Astrocyte of the cerebellum (primary cell): ENCODE measurements at regions not wholly inside any gene's neighbourhood (a gene's known extent, or its start where the extent isn't known, plus 50 kb on each side); places are given as distances from the start of the nearest gene placed in this dataset.
"Not testable (repeated sequence)": the region's sequence is repeated elsewhere in the genome, so short reads cannot be mapped to it uniquely, and the experiment has no call there.

Experiments used
- DNase-seq: peaks from one replicate; pipeline ENCODE4 v3.0.0-alpha.2; 2011; ENCODE audit warnings: low read depth
- H3K4me3 ChIP-seq: 2 replicates; pipeline ENCODE4 v1.5.1; 2011; ENCODE audit warnings: mild to moderate bottlenecking, low read depth, low read length, moderate library complexity
- CTCF ChIP-seq: IDR thresholded peaks from 2 replicates; pipeline ENCODE4 v1.5.1; 2012; ENCODE audit warnings: low read length, low read depth, moderate library complexity, mild to moderate bottlenecking; ENCODE audit errors: missing control alignments
- in situ Hi-C: cut with HindIII; loops from 2 replicates; pipeline ENCODE4 v1.10.0; 2017; ENCODE audit warnings: low sequenced_read_pairs

- in situ Hi-C loops, result no loop called here
- TF ChIP-seq CTCF, result no peak
- H3K4me3 ChIP-seq, result no peak overlapping the region
- no peak for DNase-seq
These were observed 64.4 kb upstream of the RPL38 start for GRCh38 chr17:74139120-74139519.

GRCh38 chr17:74140282-74140681 lies 63.2 kb upstream of the RPL38 start:
- DNase-seq, result no peak
- TF ChIP-seq CTCF, result no peak
- in situ Hi-C loops, result no loop called here
- no peak overlapping the region for H3K4me3 ChIP-seq

- in situ Hi-C loops, result no loop called here
- DNase-seq, result no peak
- no peak for TF ChIP-seq CTCF
- no peak overlapping the region for H3K4me3 ChIP-seq
These were observed 61.9 kb upstream of the RPL38 start for GRCh38 chr17:74141612-74142011.

GRCh38 chr17:74143318-74143717 lies 60.2 kb upstream of the RPL38 start:
- H3K4me3 ChIP-seq, DNase-seq, in situ Hi-C loops: not testable (repeated sequence)

GRCh38 chr17:74145756-74146155 lies 57.7 kb upstream of the RPL38 start:
- H3K4me3 ChIP-seq, result no peak overlapping the region
- in situ Hi-C loops, result no loop called here
- no peak for TF ChIP-seq CTCF
- no peak for DNase-seq

- DNase-seq, result no peak
- no peak for TF ChIP-seq CTCF
- H3K4me3 ChIP-seq, result no peak overlapping the region
- in situ Hi-C loops, result no loop called here
These were observed 57.3 kb upstream of the RPL38 start for GRCh38 chr17:74146196-74146595.

- H3K4me3 ChIP-seq, result no peak overlapping the region
- in situ Hi-C loops, result no loop called here
- no peak for TF ChIP-seq CTCF
- DNase-seq, result no peak
These were observed 56.2 kb upstream of the RPL38 start for GRCh38 chr17:74147056-74147835.
